CD4-positive, alpha-beta T cell (primary cell): ENCODE measurements at regions not wholly inside any gene's neighbourhood (a gene's known extent, or its start where the extent isn't known, plus 50 kb on each side); places are given as distances from the start of the nearest gene placed in this dataset.

Experiments used
- ATAC-seq: fragments of 200-7000 bp; cut with Tn5 transposase; one replicate; pipeline ENCODE4 v1.10.0; 2022; ENCODE audit warnings: mild to moderate bottlenecking; ENCODE audit not compliant: poor library complexity
- CTCF ChIA-PET: fragments of 350-600 bp; sonication (Branson Sonifier 250); formaldehyde crosslinking; loops from one replicate; lab custom pipeline; 2021; ENCODE audit warnings: antibody characterized with exemption, inconsistent platforms; lab: Charles Lee
- POLR2A ChIA-PET: fragments of 350-600 bp; sonication (Branson Sonifier 250); formaldehyde crosslinking; loops from one replicate; lab custom pipeline; 2021; ENCODE audit warnings: antibody characterized with exemption, inconsistent platforms; lab: Charles Lee
- DNase-seq, 14 experiments: peaks; one replicate each; pipeline ENCODE4 v3.0.0-alpha.2; 2013 to 2020; ENCODE audit warnings: mixed read lengths in 2 of 14
- H3K27ac ChIP-seq, 2 donors: one replicate each; pipeline versions ENCODE4 v1.5.1 to v1.7.0; 2013; ENCODE audit warnings: low read length in 2 of 2, low read depth in 1 of 2, mild to moderate bottlenecking in 1 of 2
- H3K27me3 ChIP-seq, 2 experiments: 1 replicate in 1 of 2; 2 replicates in 1 of 2; pipeline versions ENCODE4 v1.6.1 to v1.7.0; 2013; ENCODE audit warnings: low read length in 2 of 2, control low read depth in 1 of 2, mild to moderate bottlenecking in 1 of 2, moderate library complexity in 1 of 2; ENCODE audit not compliant: insufficient read depth in 2 of 2, control insufficient read depth in 1 of 2
- H3K36me3 ChIP-seq: one replicate; pipeline ENCODE4 v1.6.1; 2013; ENCODE audit warnings: low read length, control low read depth; ENCODE audit not compliant: insufficient read depth
- H3K4me1 ChIP-seq: one replicate; pipeline ENCODE4 v1.6.1; 2013; ENCODE audit warnings: low read length, control low read depth; ENCODE audit not compliant: insufficient read depth
- H3K4me3 ChIP-seq: one replicate; pipeline ENCODE4 v1.5.1; 2013; ENCODE audit warnings: mild to moderate bottlenecking, low read length, moderate library complexity
- H3K9me3 ChIP-seq, 2 experiments: 1 replicate in 1 of 2; 2 replicates in 1 of 2; pipeline versions ENCODE4 v1.6.1 to v1.7.0; 2013; ENCODE audit warnings: low read length in 2 of 2, mild to moderate bottlenecking in 2 of 2, control low read depth in 1 of 2, moderate library complexity in 1 of 2; ENCODE audit not compliant: control insufficient read depth in 1 of 2, insufficient read depth in 1 of 2
- H3K27ac Mint-ChIP-seq: one replicate; pipeline ENCODE4 v1.8.0; 2020; ENCODE audit warnings: mixed read lengths
- H3K27me3 Mint-ChIP-seq: one replicate; pipeline ENCODE4 v1.8.0; 2021; ENCODE audit warnings: mixed read lengths
- H3K36me3 Mint-ChIP-seq: one replicate; pipeline ENCODE4 v1.8.0; 2021; ENCODE audit warnings: low read depth, mixed read lengths
- H3K4me1 Mint-ChIP-seq: one replicate; pipeline ENCODE4 v1.8.0; 2021; ENCODE audit warnings: low read depth, mixed read lengths
- H3K4me3 Mint-ChIP-seq: one replicate; pipeline ENCODE4 v1.8.0; 2020; ENCODE audit warnings: mild to moderate bottlenecking, mixed read lengths
- H3K9me3 Mint-ChIP-seq: one replicate; pipeline ENCODE4 v1.8.0; 2020; ENCODE audit warnings: mixed read lengths
- CTCF ChIP-seq: fragments of 200-600 bp; IDR thresholded peaks from one replicate; pipeline ENCODE4 v1.8.0; 2022; ENCODE audit warnings: antibody characterized with exemption, mild to moderate bottlenecking
- intact Hi-C, 2 experiments: fragments of 100-400 bp; cut with DNase I in 1 of 2; cut with micrococcal nuclease in 1 of 2; formaldehyde crosslinking; loops; one replicate each; pipeline versions ENCODE4 v1.15.1 to v1.9.0; 2023 to 2025; cut with DNase I, micrococcal nuclease

- DNase-seq (no peak), ATAC-seq (no peak)
- H3K4me1 Mint-ChIP-seq = no peaks in the 10 kb centered on the region
- ChIA-PET CTCF (no interaction called here), POLR2A (no interaction called here)
- H3K27ac ChIP-seq = no peak overlapping the region
- H3K27me3 ChIP-seq = peaks cover 0 to 6% of the 10 kb centered on the region in 2 experiments
- H3K9me3 ChIP-seq = peaks cover 0 to 12% of the 10 kb centered on the region in 2 experiments
- peaks cover 21% of the 10 kb centered on the region for H3K27me3 Mint-ChIP-seq
- no peak overlapping the region for H3K4me3 ChIP-seq
- H3K9me3 Mint-ChIP-seq = no peaks in the 10 kb centered on the region
- intact Hi-C loops = no loop called here
- H3K4me3 Mint-ChIP-seq = no peak overlapping the region
- no peaks in the 10 kb centered on the region for H3K36me3 Mint-ChIP-seq
- no peaks in the 10 kb centered on the region for H3K36me3 ChIP-seq
- no peak overlapping the region for H3K27ac Mint-ChIP-seq
- H3K4me1 ChIP-seq = no peaks in the 10 kb centered on the region
- TF ChIP-seq CTCF = no peak
Observed at GRCh38 chr2:122019724-122020123, 264.3 kb downstream of the TSN start.

GRCh38 chr2:122020377-122020776 is 264.9 kb downstream of the TSN start:
- peaks cover 0 to 12% of the 10 kb centered on the region in 2 experiments for H3K9me3 ChIP-seq
- peaks cover 0 to 6% of the 10 kb centered on the region in 2 experiments for H3K27me3 ChIP-seq
- ChIA-PET POLR2A (no interaction called here), CTCF (no interaction called here)
- Mint-ChIP-seq H3K4me3 (no peak overlapping the region), H3K36me3 (no peaks in the 10 kb centered on the region), H3K9me3 (no peaks in the 10 kb centered on the region), H3K27ac (no peak overlapping the region), H3K4me1 (no peaks in the 10 kb centered on the region), H3K27me3 (peaks cover 21% of the 10 kb centered on the region)
- DNase-seq (no peak), ATAC-seq (no peak)
- intact Hi-C loops = no loop called here
- H3K27ac ChIP-seq = no peak overlapping the region
- H3K4me3 ChIP-seq = no peak overlapping the region
- TF ChIP-seq CTCF = no peak
- H3K4me1 ChIP-seq = no peaks in the 10 kb centered on the region
- no peaks in the 10 kb centered on the region for H3K36me3 ChIP-seq

GRCh38 chr2:122021941-122022340 is 266.5 kb downstream of the TSN start:
- H3K4me1 ChIP-seq = no peaks in the 10 kb centered on the region
- no peak overlapping the region for H3K27ac ChIP-seq
- no peak overlapping the region for H3K4me3 ChIP-seq
- ATAC-seq = no peak
- intact Hi-C loops = no loop called here
- H3K27me3 ChIP-seq = peaks cover 0 to 6% of the 10 kb centered on the region in 2 experiments
- ChIA-PET POLR2A (no interaction called here), CTCF (no interaction called here)
- no peaks in the 10 kb centered on the region for H3K4me1 Mint-ChIP-seq
- no peaks in the 10 kb centered on the region for H3K9me3 Mint-ChIP-seq
- peaks cover 0 to 12% of the 10 kb centered on the region in 2 experiments for H3K9me3 ChIP-seq
- no peak overlapping the region for H3K4me3 Mint-ChIP-seq
- no peaks in the 10 kb centered on the region for H3K36me3 ChIP-seq
- no peak overlapping the region for H3K27ac Mint-ChIP-seq
- no peak for DNase-seq
- peaks cover 23% of the 10 kb centered on the region for H3K27me3 Mint-ChIP-seq
- H3K36me3 Mint-ChIP-seq = no peaks in the 10 kb centered on the region
- TF ChIP-seq CTCF = no peak
